IMR-90 (cell line): ENCODE measurements at regions not wholly inside any gene's neighbourhood (a gene's known extent, or its start where the extent isn't known, plus 50 kb on each side); places are given as distances from the start of the nearest gene placed in this dataset.

Experiments used
- FOS ChIP-seq: fragments of 150-350 bp; IDR thresholded peaks from 2 replicates; pipeline ENCODE4 v1.6.1; 2016; ENCODE audit warnings: low read depth, low read length
- MAFK ChIP-seq: IDR thresholded peaks from 2 replicates; pipeline ENCODE4 v1.6.1; 2012; ENCODE audit warnings: low read depth, low read length, improper control_type of control experiment
- MAZ ChIP-seq: IDR thresholded peaks from 2 replicates; pipeline ENCODE4 v1.6.1; 2012; ENCODE audit warnings: low read depth, mild to moderate bottlenecking, low read length, improper control_type of control experiment, moderate library complexity, borderline replicate concordance
- NFE2L2 ChIP-seq: fragments of 150-350 bp; IDR thresholded peaks from 2 replicates; pipeline ENCODE4 v1.6.1; 2016; ENCODE audit warnings: low read depth, mild to moderate bottlenecking, low read length
- POLR2A ChIP-seq: IDR thresholded peaks from 2 replicates; pipeline ENCODE4 v1.6.1; 2012; ENCODE audit warnings: mild to moderate bottlenecking, low read depth, low read length
- RAD21 ChIP-seq: IDR thresholded peaks from 2 replicates; pipeline ENCODE4 v1.6.1; 2012; ENCODE audit warnings: low read length, improper control_type of control experiment
- RFX5 ChIP-seq: IDR thresholded peaks from 2 replicates; pipeline ENCODE4 v1.8.0; 2012; ENCODE audit warnings: low read depth, mild to moderate bottlenecking, low read length, moderate library complexity
- SMC3 ChIP-seq: fragments of 150-350 bp; IDR thresholded peaks from 2 replicates; pipeline ENCODE4 v1.6.1; 2016; ENCODE audit warnings: low read depth, mild to moderate bottlenecking, antibody characterized with exemption, low read length, moderate library complexity
- TF ChIP-seq, protein P1 (sequence below): fragments of 150-350 bp; IDR thresholded peaks from 2 replicates; pipeline ENCODE4 v1.6.1; 2017; ENCODE audit warnings: mild to moderate bottlenecking, antibody characterized with exemption, low read length, low read depth
- TF ChIP-seq, protein P2 (sequence below): conservative IDR thresholded peaks from 2 replicates; pipeline ENCODE4 v1.5.1; 2012; ENCODE audit warnings: mild to moderate bottlenecking, low read depth, low read length, improper control_type of control experiment

DNA sequence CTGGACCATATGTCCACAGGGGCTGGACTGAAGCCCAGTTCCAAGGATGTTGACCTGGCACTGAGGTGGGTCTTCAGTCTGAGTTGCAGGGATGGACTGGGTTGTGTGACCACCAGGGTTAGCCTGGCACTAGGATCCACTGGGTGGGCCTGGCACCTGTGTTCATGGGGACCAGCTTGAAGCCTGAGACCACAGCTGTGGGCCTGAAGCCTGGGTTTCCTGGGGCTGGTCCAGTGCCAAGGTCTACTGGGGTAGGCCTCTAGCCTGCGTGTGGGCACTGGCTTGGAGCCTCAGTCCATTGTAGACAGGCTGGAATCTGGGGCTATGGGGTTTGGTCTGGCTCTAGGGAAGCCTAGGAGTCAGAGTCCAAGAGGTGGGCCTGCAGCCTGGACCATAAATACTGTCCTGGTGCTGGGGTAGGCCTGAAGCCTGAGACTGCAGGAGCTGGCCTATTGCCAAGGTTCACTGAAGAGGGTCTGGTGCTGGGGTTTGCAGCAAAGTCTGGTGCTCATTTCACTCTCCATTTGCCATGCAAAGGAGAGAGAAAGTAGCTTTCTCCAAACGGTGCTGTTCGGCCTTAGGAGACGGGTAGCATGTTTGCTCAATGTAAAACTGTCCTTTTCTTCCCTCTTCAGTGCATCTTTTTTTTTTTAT is 51.2 kb upstream of the TBC1D5 start:
- TF ChIP-seq MAZ, result no peak
- no peak for TF ChIP-seq RAD21
- no peak for TF ChIP-seq SMC3
- TF ChIP-seq FOS, result no peak
- TF ChIP-seq, protein P1, sequence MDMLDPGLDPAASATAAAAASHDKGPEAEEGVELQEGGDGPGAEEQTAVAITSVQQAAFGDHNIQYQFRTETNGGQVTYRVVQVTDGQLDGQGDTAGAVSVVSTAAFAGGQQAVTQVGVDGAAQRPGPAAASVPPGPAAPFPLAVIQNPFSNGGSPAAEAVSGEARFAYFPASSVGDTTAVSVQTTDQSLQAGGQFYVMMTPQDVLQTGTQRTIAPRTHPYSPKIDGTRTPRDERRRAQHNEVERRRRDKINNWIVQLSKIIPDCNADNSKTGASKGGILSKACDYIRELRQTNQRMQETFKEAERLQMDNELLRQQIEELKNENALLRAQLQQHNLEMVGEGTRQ, result no peak
- TF ChIP-seq MAFK, result no peak
- TF ChIP-seq RFX5, result no peak
- TF ChIP-seq, protein P2, sequence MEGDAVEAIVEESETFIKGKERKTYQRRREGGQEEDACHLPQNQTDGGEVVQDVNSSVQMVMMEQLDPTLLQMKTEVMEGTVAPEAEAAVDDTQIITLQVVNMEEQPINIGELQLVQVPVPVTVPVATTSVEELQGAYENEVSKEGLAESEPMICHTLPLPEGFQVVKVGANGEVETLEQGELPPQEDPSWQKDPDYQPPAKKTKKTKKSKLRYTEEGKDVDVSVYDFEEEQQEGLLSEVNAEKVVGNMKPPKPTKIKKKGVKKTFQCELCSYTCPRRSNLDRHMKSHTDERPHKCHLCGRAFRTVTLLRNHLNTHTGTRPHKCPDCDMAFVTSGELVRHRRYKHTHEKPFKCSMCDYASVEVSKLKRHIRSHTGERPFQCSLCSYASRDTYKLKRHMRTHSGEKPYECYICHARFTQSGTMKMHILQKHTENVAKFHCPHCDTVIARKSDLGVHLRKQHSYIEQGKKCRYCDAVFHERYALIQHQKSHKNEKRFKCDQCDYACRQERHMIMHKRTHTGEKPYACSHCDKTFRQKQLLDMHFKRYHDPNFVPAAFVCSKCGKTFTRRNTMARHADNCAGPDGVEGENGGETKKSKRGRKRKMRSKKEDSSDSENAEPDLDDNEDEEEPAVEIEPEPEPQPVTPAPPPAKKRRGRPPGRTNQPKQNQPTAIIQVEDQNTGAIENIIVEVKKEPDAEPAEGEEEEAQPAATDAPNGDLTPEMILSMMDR, result no peak
- no peak for TF ChIP-seq NFE2L2
- no peak for TF ChIP-seq POLR2A
